SH-SY5Y (cell line): ENCODE measurements at regions not wholly inside any gene's neighbourhood (a gene's known extent, or its start where the extent isn't known, plus 50 kb on each side); places are given as distances from the start of the nearest gene placed in this dataset.

Source experiments
- GATA2 ChIP-seq: IDR thresholded peaks from 2 replicates; pipeline ENCODE4 v1.6.1; 2011; ENCODE audit warnings: mild to moderate bottlenecking, low read depth, low read length
- GATA3 ChIP-seq: IDR thresholded peaks from 2 replicates; pipeline ENCODE4 v1.6.1; 2011; ENCODE audit warnings: low read depth, mild to moderate bottlenecking, low read length, moderate library complexity

GRCh38 chr20:40307268-40307667 lies 381.8 kb downstream of the MAFB start:
- TF ChIP-seq GATA3: no peak
- no peak for TF ChIP-seq GATA2
